Mesothelial cell of epicardium (in vitro differentiated cells): ENCODE measurements at regions not wholly inside any gene's neighbourhood (a gene's known extent, or its start where the extent isn't known, plus 50 kb on each side); places are given as distances from the start of the nearest gene placed in this dataset.

ENCODE experiments used
- DNase-seq, 2 experiments: peaks; one replicate each; pipeline ENCODE4 v3.0.0; 2021; ENCODE audit warnings: low spot score in 2 of 2; ENCODE audit not compliant: unreplicated experiment in 2 of 2
- H3K27ac Mint-ChIP-seq: 2 replicates; pipeline ENCODE4 v1.8.0; 2021; ENCODE audit warnings: mixed read lengths
- H3K27me3 Mint-ChIP-seq: 2 replicates; pipeline ENCODE4 v1.8.0; 2021; ENCODE audit warnings: low read depth, mixed read lengths
- H3K36me3 Mint-ChIP-seq: 2 replicates; pipeline ENCODE4 v1.8.0; 2021; ENCODE audit warnings: mixed read lengths
- H3K4me1 Mint-ChIP-seq: 2 replicates; pipeline ENCODE4 v1.8.0; 2021; ENCODE audit warnings: mixed read lengths
- H3K4me3 Mint-ChIP-seq: 2 replicates; pipeline ENCODE4 v1.8.0; 2021; ENCODE audit warnings: mild to moderate bottlenecking, moderate library complexity, mixed read lengths
- H3K9me3 Mint-ChIP-seq: 2 replicates; pipeline ENCODE4 v1.8.0; 2021; ENCODE audit warnings: mixed read lengths
- CTCF ChIP-seq: fragments of 200-600 bp; sonication (generic); IDR thresholded peaks from one replicate; pipeline ENCODE4 v1.5.0; 2021; ENCODE audit warnings: antibody characterized with exemption; ENCODE audit not compliant: unreplicated experiment

GRCh38 chr14:85415015-85415712, 114.8 kb upstream of the FLRT2 start:
- no peaks in the 10 kb centered on the region for H3K27me3 Mint-ChIP-seq
- peak; percentile 20 to 46 for DNase-seq
- peak overlapping the region; percentile 76 for H3K27ac Mint-ChIP-seq
- H3K36me3 Mint-ChIP-seq, result no peaks in the 10 kb centered on the region
- H3K9me3 Mint-ChIP-seq, result no peaks in the 10 kb centered on the region
- H3K4me1 Mint-ChIP-seq, result peaks cover 31% of the 10 kb centered on the region
- no peak for TF ChIP-seq CTCF
- H3K4me3 Mint-ChIP-seq, result no peak overlapping the region

- no peak for DNase-seq
- Mint-ChIP-seq H3K36me3 (no peaks in the 10 kb centered on the region), H3K9me3 (no peaks in the 10 kb centered on the region), H3K4me1 (peaks cover 36% of the 10 kb centered on the region), H3K4me3 (no peak overlapping the region), H3K27me3 (no peaks in the 10 kb centered on the region), H3K27ac (peak overlapping the region; percentile 66)
- TF ChIP-seq CTCF, result no peak
These were observed 113.2 kb upstream of the FLRT2 start for GRCh38 chr14:85416771-85417170.

GRCh38 chr14:85417396-85417795, 112.5 kb upstream of the FLRT2 start:
- no peaks in the 10 kb centered on the region for H3K36me3 Mint-ChIP-seq
- peaks cover 37% of the 10 kb centered on the region for H3K4me1 Mint-ChIP-seq
- TF ChIP-seq CTCF, result no peak
- no peak overlapping the region for H3K27ac Mint-ChIP-seq
- H3K9me3 Mint-ChIP-seq, result no peaks in the 10 kb centered on the region
- no peak overlapping the region for H3K4me3 Mint-ChIP-seq
- no peak for DNase-seq
- H3K27me3 Mint-ChIP-seq, result no peaks in the 10 kb centered on the region

- H3K27me3 Mint-ChIP-seq, result no peaks in the 10 kb centered on the region
- no peaks in the 10 kb centered on the region for H3K9me3 Mint-ChIP-seq
- peaks cover 37% of the 10 kb centered on the region for H3K4me1 Mint-ChIP-seq
- H3K36me3 Mint-ChIP-seq, result no peaks in the 10 kb centered on the region
- no peak for DNase-seq
- no peak for TF ChIP-seq CTCF
- no peak overlapping the region for H3K4me3 Mint-ChIP-seq
- no peak overlapping the region for H3K27ac Mint-ChIP-seq
These were observed 111.2 kb upstream of the FLRT2 start for GRCh38 chr14:85418721-85419120.

GRCh38 chr14:85420278-85420677, 109.7 kb upstream of the FLRT2 start:
- Mint-ChIP-seq H3K27ac (no peak overlapping the region), H3K36me3 (no peaks in the 10 kb centered on the region), H3K4me1 (peaks cover 34% of the 10 kb centered on the region), H3K9me3 (no peaks in the 10 kb centered on the region), H3K4me3 (no peak overlapping the region), H3K27me3 (no peaks in the 10 kb centered on the region)
- TF ChIP-seq CTCF, result no peak
- DNase-seq, result no peak
